Prostate gland (tissue), 2 donors: ENCODE measurements at regions not wholly inside any gene's neighbourhood (a gene's known extent, or its start where the extent isn't known, plus 50 kb on each side); places are given as distances from the start of the nearest gene placed in this dataset.

ENCODE experiments used
- POLR2A ChIP-seq: fragments of 450-650 bp; IDR thresholded peaks from one replicate; pipeline ENCODE4 v1.6.1; 2016; ENCODE audit warnings: antibody characterized with exemption, mild to moderate bottlenecking
- TF ChIP-seq, protein P1 (sequence below), 4 experiments: fragments of 200-600 bp in 2 of 4; fragments of 450-650 bp in 2 of 4; sonication (generic) in 2 of 4; IDR thresholded peaks; 1 replicate in 3 of 4; 2 replicates in 1 of 4; pipeline ENCODE4 v1.5.1; 2016 to 2019; ENCODE audit warnings: antibody characterized with exemption in 4 of 4, mild to moderate bottlenecking in 2 of 4, moderate library complexity in 2 of 4

DNA sequence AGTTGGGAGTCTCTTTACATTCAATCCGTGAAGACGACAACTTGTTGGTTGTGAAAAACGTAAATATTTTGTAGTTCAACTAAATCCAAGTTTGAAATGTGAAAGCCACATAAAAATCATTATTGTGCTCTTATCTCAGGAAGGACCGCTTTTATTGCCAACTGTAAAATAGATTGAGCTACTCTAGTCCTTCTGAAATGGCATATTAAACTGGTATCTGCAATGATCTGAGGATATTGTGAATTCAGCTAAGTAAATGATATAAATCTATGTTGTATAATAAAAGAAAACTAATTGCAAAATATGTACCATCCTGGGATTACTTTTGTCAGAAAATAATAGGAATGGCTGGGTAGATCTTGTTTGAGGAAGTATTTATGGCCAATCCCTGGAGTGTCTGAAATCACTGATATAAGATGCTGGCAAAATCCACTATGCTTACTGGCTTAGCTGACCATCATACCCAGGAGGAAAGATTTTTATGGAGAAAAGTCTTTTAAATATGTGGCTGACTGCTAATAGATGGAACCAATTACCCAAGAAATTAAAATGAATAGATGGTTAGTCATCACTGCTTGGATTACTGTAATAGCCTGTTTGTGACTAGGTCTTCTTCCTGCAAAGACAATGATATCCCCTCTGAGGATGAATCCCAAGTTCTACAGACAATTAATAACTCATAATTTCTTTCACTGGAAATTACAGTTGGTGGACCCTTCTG is 191.8 kb downstream of the SEMA6D start:
- TF ChIP-seq, protein P1, sequence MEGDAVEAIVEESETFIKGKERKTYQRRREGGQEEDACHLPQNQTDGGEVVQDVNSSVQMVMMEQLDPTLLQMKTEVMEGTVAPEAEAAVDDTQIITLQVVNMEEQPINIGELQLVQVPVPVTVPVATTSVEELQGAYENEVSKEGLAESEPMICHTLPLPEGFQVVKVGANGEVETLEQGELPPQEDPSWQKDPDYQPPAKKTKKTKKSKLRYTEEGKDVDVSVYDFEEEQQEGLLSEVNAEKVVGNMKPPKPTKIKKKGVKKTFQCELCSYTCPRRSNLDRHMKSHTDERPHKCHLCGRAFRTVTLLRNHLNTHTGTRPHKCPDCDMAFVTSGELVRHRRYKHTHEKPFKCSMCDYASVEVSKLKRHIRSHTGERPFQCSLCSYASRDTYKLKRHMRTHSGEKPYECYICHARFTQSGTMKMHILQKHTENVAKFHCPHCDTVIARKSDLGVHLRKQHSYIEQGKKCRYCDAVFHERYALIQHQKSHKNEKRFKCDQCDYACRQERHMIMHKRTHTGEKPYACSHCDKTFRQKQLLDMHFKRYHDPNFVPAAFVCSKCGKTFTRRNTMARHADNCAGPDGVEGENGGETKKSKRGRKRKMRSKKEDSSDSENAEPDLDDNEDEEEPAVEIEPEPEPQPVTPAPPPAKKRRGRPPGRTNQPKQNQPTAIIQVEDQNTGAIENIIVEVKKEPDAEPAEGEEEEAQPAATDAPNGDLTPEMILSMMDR (IDR thresholded peaks at IDR 0.05): no peak
- TF ChIP-seq POLR2A: no peak
